GM12864 (cell line): ENCODE measurements at regions not wholly inside any gene's neighbourhood (a gene's known extent, or its start where the extent isn't known, plus 50 kb on each side); places are given as distances from the start of the nearest gene placed in this dataset.

Source experiments
- DNase-seq: peaks from one replicate; pipeline ENCODE4 v3.0.0-alpha.2; 2011; ENCODE audit warnings: low read depth
- H3K4me3 ChIP-seq: 2 replicates; pipeline ENCODE4 v1.5.1; 2011; ENCODE audit warnings: mild to moderate bottlenecking, low read depth, low read length, control low read depth
- TF ChIP-seq, protein P1 (sequence below): IDR thresholded peaks from 2 replicates; pipeline ENCODE4 v1.5.1; 2011; ENCODE audit warnings: low read depth, mild to moderate bottlenecking, moderate library complexity, low read length, control low read depth, inconsistent platforms; ENCODE audit errors: missing control alignments

- DNase-seq, result no peak
- TF ChIP-seq, protein P1, sequence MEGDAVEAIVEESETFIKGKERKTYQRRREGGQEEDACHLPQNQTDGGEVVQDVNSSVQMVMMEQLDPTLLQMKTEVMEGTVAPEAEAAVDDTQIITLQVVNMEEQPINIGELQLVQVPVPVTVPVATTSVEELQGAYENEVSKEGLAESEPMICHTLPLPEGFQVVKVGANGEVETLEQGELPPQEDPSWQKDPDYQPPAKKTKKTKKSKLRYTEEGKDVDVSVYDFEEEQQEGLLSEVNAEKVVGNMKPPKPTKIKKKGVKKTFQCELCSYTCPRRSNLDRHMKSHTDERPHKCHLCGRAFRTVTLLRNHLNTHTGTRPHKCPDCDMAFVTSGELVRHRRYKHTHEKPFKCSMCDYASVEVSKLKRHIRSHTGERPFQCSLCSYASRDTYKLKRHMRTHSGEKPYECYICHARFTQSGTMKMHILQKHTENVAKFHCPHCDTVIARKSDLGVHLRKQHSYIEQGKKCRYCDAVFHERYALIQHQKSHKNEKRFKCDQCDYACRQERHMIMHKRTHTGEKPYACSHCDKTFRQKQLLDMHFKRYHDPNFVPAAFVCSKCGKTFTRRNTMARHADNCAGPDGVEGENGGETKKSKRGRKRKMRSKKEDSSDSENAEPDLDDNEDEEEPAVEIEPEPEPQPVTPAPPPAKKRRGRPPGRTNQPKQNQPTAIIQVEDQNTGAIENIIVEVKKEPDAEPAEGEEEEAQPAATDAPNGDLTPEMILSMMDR, result no peak
- no peak overlapping the region for H3K4me3 ChIP-seq
Observed at GRCh38 chr6:1091900-1092299, 220.0 kb upstream of the FOXQ1 start.

GRCh38 chr6:1089859-1090258 lies 222.0 kb upstream of the FOXQ1 start:
- no peak overlapping the region for H3K4me3 ChIP-seq
- DNase-seq, result no peak
- TF ChIP-seq, protein P1, result no peak

GRCh38 chr6:1088492-1089001 lies 223.4 kb upstream of the FOXQ1 start:
- no peak overlapping the region for H3K4me3 ChIP-seq
- no peak for DNase-seq
- TF ChIP-seq, protein P1, result no peak

DNA sequence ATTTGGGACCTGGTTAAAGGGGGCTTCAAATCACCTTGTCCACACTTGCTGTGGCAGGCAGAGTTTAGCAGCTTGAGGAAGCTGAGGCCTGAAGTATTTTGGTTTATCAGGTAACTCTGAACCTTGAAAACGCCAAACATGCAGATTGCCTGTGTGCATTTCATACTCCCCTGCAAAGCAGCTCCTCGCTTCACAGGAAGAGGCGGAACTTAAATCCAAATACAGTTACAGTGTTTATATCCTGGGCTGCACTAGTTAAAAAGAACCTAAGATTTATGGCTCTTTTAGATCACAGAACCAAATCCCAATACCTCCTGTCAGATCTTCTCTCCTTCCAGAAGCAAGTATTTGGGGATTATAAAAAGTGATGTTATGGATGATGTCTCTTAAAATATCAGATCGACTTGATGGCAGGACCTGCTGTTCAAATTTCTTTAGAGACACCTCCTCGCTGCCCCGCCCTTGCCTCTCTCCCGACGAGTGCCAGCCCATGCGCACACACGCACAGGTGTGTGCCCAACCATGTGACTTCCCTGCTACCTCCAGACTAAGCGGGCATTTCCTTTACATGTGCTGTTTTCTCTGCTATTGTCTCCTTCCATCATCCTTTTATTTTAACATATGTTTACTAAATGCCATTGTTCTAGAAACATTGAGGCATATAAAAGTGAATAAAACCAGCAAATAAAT lies 224.6 kb upstream of the FOXQ1 start:
- DNase-seq, result no peak
- TF ChIP-seq, protein P1, result no peak
- H3K4me3 ChIP-seq, result no peak overlapping the region

- H3K4me3 ChIP-seq, result no peak overlapping the region
- TF ChIP-seq, protein P1, result no peak
- DNase-seq, result no peak
Observed at GRCh38 chr6:1086446-1087153, 225.3 kb upstream of the FOXQ1 start.

DNA sequence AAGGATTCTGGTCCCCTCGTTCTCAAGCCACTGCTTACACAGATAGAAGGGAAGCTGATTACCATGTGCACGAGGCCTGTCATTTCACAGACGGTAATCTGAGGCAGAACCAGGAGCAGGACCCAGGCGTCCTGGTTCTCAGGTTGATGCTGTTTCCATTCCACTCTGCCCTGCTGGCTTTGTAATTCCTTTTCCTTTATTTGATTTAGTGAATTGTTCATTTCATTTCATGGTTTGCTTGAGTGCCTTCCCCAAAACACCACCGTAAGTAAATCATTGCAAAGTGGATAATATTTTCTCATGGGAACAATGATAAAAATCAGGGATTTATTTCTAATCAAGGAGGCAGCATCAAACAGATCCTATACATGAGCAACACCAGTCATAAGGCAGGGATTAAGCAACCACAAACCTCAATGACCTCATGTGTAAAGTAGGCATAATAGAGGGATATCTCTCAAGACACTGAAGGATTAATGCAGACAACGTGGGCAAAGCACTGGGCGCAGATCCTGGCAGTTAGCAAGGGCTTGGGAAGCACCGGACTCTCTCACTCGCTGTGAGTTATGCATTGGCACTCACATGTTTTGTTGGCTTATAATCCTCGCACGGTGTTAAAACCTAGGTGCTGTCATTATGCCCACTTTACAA lies 229.5 kb upstream of the FOXQ1 start:
- H3K4me3 ChIP-seq, result no peak overlapping the region
- TF ChIP-seq, protein P1, result no peak
- no peak for DNase-seq
